ENCODE measurements at regions not wholly inside any gene's neighbourhood (a gene's known extent, or its start where the extent isn't known, plus 50 kb on each side); places are given as distances from the start of the nearest gene placed in this dataset.
"Not testable (repeated sequence)": the region's sequence is repeated elsewhere in the genome, so short reads cannot be mapped to it uniquely, and the experiment has no call there.

DNA sequence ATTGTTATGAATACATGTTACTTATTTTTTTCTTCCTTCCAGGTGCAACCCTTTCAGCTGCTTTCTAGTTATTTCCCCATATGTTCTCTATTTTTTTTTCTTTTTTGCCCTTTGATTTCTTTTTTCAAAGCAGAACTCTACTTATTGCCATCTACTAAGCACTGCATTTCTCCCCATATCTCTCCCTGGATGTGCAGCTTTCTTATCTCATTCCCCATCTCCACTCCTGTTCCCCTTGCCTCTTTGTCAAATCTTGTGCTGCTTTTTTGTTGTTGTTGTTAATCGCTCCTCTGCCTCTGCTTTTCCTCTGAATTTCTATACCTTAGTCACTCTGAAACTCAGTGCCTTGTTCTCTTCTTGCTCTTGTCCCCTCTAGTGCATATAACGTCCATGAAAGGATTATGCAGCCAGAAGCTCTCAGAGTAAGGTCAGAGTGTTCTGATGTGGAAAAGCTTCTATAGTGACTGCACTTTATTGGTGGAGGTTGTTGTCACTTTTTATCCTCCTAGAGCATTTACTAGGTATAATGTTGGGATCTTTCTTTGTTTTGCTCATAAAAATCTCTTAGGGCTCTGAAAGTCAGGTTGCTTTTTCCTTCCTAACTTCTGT is 51.1 kb upstream of the JADE1 start:
- H3K27ac ChIP-seq, result no peak overlapping the region
- TF ChIP-seq ZFX (IDR thresholded peaks at IDR 0.05) (no peak), CTCF (conservative IDR thresholded peaks at IDR 0.05) (no peak)

GRCh38 chr4:128757712-128758111 is 51.8 kb upstream of the JADE1 start:
- no peak overlapping the region for H3K27ac ChIP-seq
- no peak for TF ChIP-seq ZFX (IDR thresholded peaks at IDR 0.05)
- TF ChIP-seq CTCF (conservative IDR thresholded peaks at IDR 0.05), result no peak

GRCh38 chr4:128751354-128751753 is 58.1 kb upstream of the JADE1 start:
- H3K27ac ChIP-seq, result no peak overlapping the region
- TF ChIP-seq CTCF (conservative IDR thresholded peaks at IDR 0.05) (no peak), ZFX (IDR thresholded peaks at IDR 0.05) (no peak)

DNA sequence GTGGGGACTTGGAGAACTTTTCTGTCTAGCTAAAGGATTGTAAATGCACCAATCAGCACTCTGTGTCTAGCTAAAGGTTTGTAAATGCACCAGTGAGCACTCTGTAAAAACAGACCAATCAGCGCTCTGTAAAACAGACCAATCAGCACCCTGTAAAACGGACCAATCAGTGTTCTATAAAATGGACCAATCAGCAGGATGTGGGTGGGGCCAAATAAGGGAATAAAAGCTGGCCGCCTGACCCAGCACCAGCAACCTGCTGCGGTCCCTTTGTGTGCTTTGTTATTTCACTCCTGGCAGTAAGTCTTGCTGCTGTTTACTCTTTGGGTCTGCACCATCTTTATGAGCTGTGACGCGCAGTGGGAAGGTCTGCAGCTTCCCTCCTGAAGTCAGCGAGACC is 67.8 kb upstream of the JADE1 start:
- H3K27ac ChIP-seq, result not testable (repeated sequence)

GRCh38 chr4:128737098-128737513 is 72.4 kb upstream of the JADE1 start:
- TF ChIP-seq CTCF (conservative IDR thresholded peaks at IDR 0.05) (no peak), ZFX (IDR thresholded peaks at IDR 0.05) (no peak)
- H3K27ac ChIP-seq, result no peak overlapping the region

- TF ChIP-seq CTCF (conservative IDR thresholded peaks at IDR 0.05) (no peak), ZFX (IDR thresholded peaks at IDR 0.05) (no peak)
- no peak overlapping the region for H3K27ac ChIP-seq
These were observed 73.8 kb upstream of the JADE1 start for GRCh38 chr4:128735714-128736113.

- H3K27ac ChIP-seq, result no peak overlapping the region
- TF ChIP-seq CTCF (conservative IDR thresholded peaks at IDR 0.05) (no peak), ZFX (IDR thresholded peaks at IDR 0.05) (no peak)
These were observed 81.3 kb upstream of the JADE1 start for GRCh38 chr4:128728190-128728589.

DNA sequence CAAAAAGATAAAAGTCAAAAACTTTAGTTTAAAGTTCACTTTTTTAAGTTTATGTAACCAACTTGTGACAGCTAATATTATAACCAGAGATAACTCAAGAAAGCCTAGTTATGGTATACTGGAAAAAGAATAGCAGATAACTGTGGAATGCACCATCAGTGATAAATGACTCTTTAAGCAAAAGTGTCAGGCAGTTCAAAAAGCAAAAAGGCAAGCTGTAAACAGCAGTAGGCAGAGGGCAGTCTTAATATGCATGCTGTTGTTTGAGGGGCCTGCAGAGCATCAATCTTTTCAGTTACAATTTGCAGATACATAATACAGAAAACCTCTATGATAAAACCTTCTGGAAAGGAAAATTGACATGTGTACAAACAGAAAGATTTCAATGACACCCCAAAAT is 81.8 kb upstream of the JADE1 start:
- H3K27ac ChIP-seq, result no peak overlapping the region
- TF ChIP-seq ZFX (IDR thresholded peaks at IDR 0.05) (no peak), CTCF (conservative IDR thresholded peaks at IDR 0.05) (no peak)
